HFFc6 (cell line): ENCODE measurements at regions not wholly inside any gene's neighbourhood (a gene's known extent, or its start where the extent isn't known, plus 50 kb on each side); places are given as distances from the start of the nearest gene placed in this dataset.
A peak's percentile ranks its signal among the peaks of the same experiment; 100 is the strongest.

Experiments used
- DNase-seq: peaks from one replicate; pipeline ENCODE4 v3.0.0-alpha.2; 2018
- H3K27ac Mint-ChIP-seq: 2 replicates; pipeline ENCODE4 v1.8.0; 2020; ENCODE audit warnings: mild to moderate bottlenecking, mixed read lengths
- H3K27me3 Mint-ChIP-seq: 2 replicates; pipeline ENCODE4 v1.8.0; 2021; ENCODE audit warnings: mild to moderate bottlenecking, moderate library complexity, mixed read lengths; ENCODE audit not compliant: insufficient read depth
- H3K36me3 Mint-ChIP-seq: 2 replicates; pipeline ENCODE4 v1.8.0; 2021; ENCODE audit warnings: low read depth, mixed read lengths
- H3K4me1 Mint-ChIP-seq: 2 replicates; pipeline ENCODE4 v1.8.0; 2020; ENCODE audit warnings: low read depth, mixed read lengths
- H3K4me3 Mint-ChIP-seq: 2 replicates; pipeline ENCODE4 v1.8.0; 2020; ENCODE audit warnings: mild to moderate bottlenecking, moderate library complexity, mixed read lengths
- H3K9me3 Mint-ChIP-seq: 2 replicates; pipeline ENCODE4 v1.8.0; 2020; ENCODE audit warnings: mild to moderate bottlenecking, mixed read lengths
- CTCF ChIP-seq: fragments of 200-600 bp; sonication (generic); IDR thresholded peaks from 2 replicates; pipeline ENCODE4 v1.5.0; 2021; ENCODE audit warnings: antibody characterized with exemption, mild to moderate bottlenecking

- H3K27ac Mint-ChIP-seq = peak overlapping the region; percentile 96
- no peak for TF ChIP-seq CTCF
- no peaks in the 10 kb centered on the region; the same call in 1 of the 2 replicates for H3K27me3 Mint-ChIP-seq
- peak; percentile 96 for DNase-seq
- H3K36me3 Mint-ChIP-seq = no peaks in the 10 kb centered on the region
- peaks cover 4% of the 10 kb centered on the region; the same call in 1 of the 2 replicates for H3K9me3 Mint-ChIP-seq
- H3K4me3 Mint-ChIP-seq = peak overlapping the region; percentile 80
- peaks cover 44% of the 10 kb centered on the region for H3K4me1 Mint-ChIP-seq
Measured at GRCh38 chr2:128422571-128422970, 103.9 kb upstream of the HS6ST1 start.

GRCh38 chr2:128423788-128424165, 105.1 kb upstream of the HS6ST1 start:
- Mint-ChIP-seq H3K36me3 (no peaks in the 10 kb centered on the region), H3K4me3 (no peak overlapping the region), H3K4me1 (peaks cover 44% of the 10 kb centered on the region), H3K9me3 (peaks cover 4% of the 10 kb centered on the region; the same call in 1 of the 2 replicates), H3K27me3 (no peaks in the 10 kb centered on the region; the same call in 1 of the 2 replicates), H3K27ac (no peak overlapping the region)
- no peak for DNase-seq
- TF ChIP-seq CTCF = no peak

GRCh38 chr2:128424406-128425171, 105.9 kb upstream of the HS6ST1 start:
- Mint-ChIP-seq H3K9me3 (peaks cover under 1% of the 10 kb centered on the region; the same call in 1 of the 2 replicates), H3K27ac (no peak overlapping the region), H3K27me3 (no peaks in the 10 kb centered on the region; the same call in 1 of the 2 replicates), H3K4me3 (no peak overlapping the region), H3K4me1 (peaks cover 41% of the 10 kb centered on the region), H3K36me3 (no peaks in the 10 kb centered on the region)
- no peak for TF ChIP-seq CTCF
- DNase-seq = no peak

- H3K9me3 Mint-ChIP-seq = no peaks in the 10 kb centered on the region; the same call in 1 of the 2 replicates
- no peak overlapping the region for H3K4me3 Mint-ChIP-seq
- no peaks in the 10 kb centered on the region for H3K36me3 Mint-ChIP-seq
- H3K4me1 Mint-ChIP-seq = peaks cover 35% of the 10 kb centered on the region
- TF ChIP-seq CTCF = no peak
- no peaks in the 10 kb centered on the region; the same call in 1 of the 2 replicates for H3K27me3 Mint-ChIP-seq
- no peak for DNase-seq
- H3K27ac Mint-ChIP-seq = no peak overlapping the region
Measured at GRCh38 chr2:128425216-128425615, 106.5 kb upstream of the HS6ST1 start.

- no peaks in the 10 kb centered on the region; the same call in 1 of the 2 replicates for H3K27me3 Mint-ChIP-seq
- H3K9me3 Mint-ChIP-seq = no peaks in the 10 kb centered on the region; the same call in 1 of the 2 replicates
- no peaks in the 10 kb centered on the region for H3K36me3 Mint-ChIP-seq
- no peak for TF ChIP-seq CTCF
- no peak for DNase-seq
- no peak overlapping the region for H3K27ac Mint-ChIP-seq
- H3K4me1 Mint-ChIP-seq = peaks cover 28% of the 10 kb centered on the region
- no peak overlapping the region for H3K4me3 Mint-ChIP-seq
Measured at GRCh38 chr2:128425731-128426620, 107.3 kb upstream of the HS6ST1 start.
